ENCODE measurements at regions not wholly inside any gene's neighbourhood (a gene's known extent, or its start where the extent isn't known, plus 50 kb on each side); places are given as distances from the start of the nearest gene placed in this dataset.

GRCh38 chr16:26658915-26659314 is 407.8 kb upstream of the C16orf82 start:
- Mint-ChIP-seq H3K4me1 (no peaks in the 10 kb centered on the region), H3K27ac (no peak overlapping the region), H3K27me3 (peaks cover 9% of the 10 kb centered on the region), H3K36me3 (ENCODE audit: low read depth) (no peaks in the 10 kb centered on the region), H3K4me3 (no peak overlapping the region), H3K9me3 (peaks cover 6% of the 10 kb centered on the region)
- TF ChIP-seq, protein P1, sequence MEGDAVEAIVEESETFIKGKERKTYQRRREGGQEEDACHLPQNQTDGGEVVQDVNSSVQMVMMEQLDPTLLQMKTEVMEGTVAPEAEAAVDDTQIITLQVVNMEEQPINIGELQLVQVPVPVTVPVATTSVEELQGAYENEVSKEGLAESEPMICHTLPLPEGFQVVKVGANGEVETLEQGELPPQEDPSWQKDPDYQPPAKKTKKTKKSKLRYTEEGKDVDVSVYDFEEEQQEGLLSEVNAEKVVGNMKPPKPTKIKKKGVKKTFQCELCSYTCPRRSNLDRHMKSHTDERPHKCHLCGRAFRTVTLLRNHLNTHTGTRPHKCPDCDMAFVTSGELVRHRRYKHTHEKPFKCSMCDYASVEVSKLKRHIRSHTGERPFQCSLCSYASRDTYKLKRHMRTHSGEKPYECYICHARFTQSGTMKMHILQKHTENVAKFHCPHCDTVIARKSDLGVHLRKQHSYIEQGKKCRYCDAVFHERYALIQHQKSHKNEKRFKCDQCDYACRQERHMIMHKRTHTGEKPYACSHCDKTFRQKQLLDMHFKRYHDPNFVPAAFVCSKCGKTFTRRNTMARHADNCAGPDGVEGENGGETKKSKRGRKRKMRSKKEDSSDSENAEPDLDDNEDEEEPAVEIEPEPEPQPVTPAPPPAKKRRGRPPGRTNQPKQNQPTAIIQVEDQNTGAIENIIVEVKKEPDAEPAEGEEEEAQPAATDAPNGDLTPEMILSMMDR (IDR thresholded peaks at IDR 0.05) = no peak
- ChIA-PET CTCF (no interaction called here), POLR2A (no interaction called here)
- intact Hi-C loops (cut with micrococcal nuclease) = no loop called here
- ATAC-seq (ENCODE audit: low read depth) (no peak), DNase-seq (no peak)

- CTCF ChIA-PET = no interaction called here
- ATAC-seq (ENCODE audit: low read depth) (no peak), DNase-seq (no peak)
- intact Hi-C loops (cut with micrococcal nuclease) = no loop called here
- H3K9me3 Mint-ChIP-seq = no peaks in the 10 kb centered on the region
- peaks cover 19% of the 10 kb centered on the region for H3K27me3 Mint-ChIP-seq
- H3K36me3 Mint-ChIP-seq (ENCODE audit: low read depth) = no peaks in the 10 kb centered on the region
- H3K27ac Mint-ChIP-seq = no peak overlapping the region
- POLR2A ChIA-PET = no interaction called here
- TF ChIP-seq, protein P1 (IDR thresholded peaks at IDR 0.05) = no peak
- H3K4me1 Mint-ChIP-seq = no peaks in the 10 kb centered on the region
- H3K4me3 Mint-ChIP-seq = no peak overlapping the region
Observed at GRCh38 chr16:26664086-26664485, 402.6 kb upstream of the C16orf82 start.

GRCh38 chr16:26665166-26665939 is 401.4 kb upstream of the C16orf82 start:
- TF ChIP-seq, protein P1 (IDR thresholded peaks at IDR 0.05) = no peak
- no peaks in the 10 kb centered on the region for H3K9me3 Mint-ChIP-seq
- no peak for DNase-seq
- H3K4me3 Mint-ChIP-seq = no peak overlapping the region
- no peaks in the 10 kb centered on the region for H3K36me3 Mint-ChIP-seq (ENCODE audit: low read depth)
- intact Hi-C loops (cut with micrococcal nuclease) = no loop called here
- H3K4me1 Mint-ChIP-seq = no peaks in the 10 kb centered on the region
- POLR2A ChIA-PET = no interaction called here
- no peak for ATAC-seq (ENCODE audit: low read depth)
- peaks cover 19% of the 10 kb centered on the region for H3K27me3 Mint-ChIP-seq
- no peak overlapping the region for H3K27ac Mint-ChIP-seq
- CTCF ChIA-PET = no interaction called here

GRCh38 chr16:26666486-26666885 is 400.2 kb upstream of the C16orf82 start:
- no peak for ATAC-seq (ENCODE audit: low read depth)
- Mint-ChIP-seq H3K4me1 (no peaks in the 10 kb centered on the region), H3K4me3 (no peak overlapping the region), H3K27me3 (peaks cover 19% of the 10 kb centered on the region), H3K36me3 (ENCODE audit: low read depth) (no peaks in the 10 kb centered on the region), H3K9me3 (no peaks in the 10 kb centered on the region), H3K27ac (no peak overlapping the region)
- no peak for DNase-seq
- POLR2A ChIA-PET = no interaction called here
- CTCF ChIA-PET = no interaction called here
- TF ChIP-seq, protein P1 (IDR thresholded peaks at IDR 0.05) = no peak
- intact Hi-C loops (cut with micrococcal nuclease) = no loop called here

- no peaks in the 10 kb centered on the region for H3K9me3 Mint-ChIP-seq
- CTCF ChIA-PET = no interaction called here
- POLR2A ChIA-PET = no interaction called here
- peaks cover 1% of the 10 kb centered on the region for H3K4me1 Mint-ChIP-seq
- TF ChIP-seq, protein P1 (IDR thresholded peaks at IDR 0.05) = no peak
- H3K27me3 Mint-ChIP-seq = peaks cover 21% of the 10 kb centered on the region
- no peaks in the 10 kb centered on the region for H3K36me3 Mint-ChIP-seq (ENCODE audit: low read depth)
- H3K4me3 Mint-ChIP-seq = no peak overlapping the region
- ATAC-seq (ENCODE audit: low read depth) (no peak), DNase-seq (no peak)
- H3K27ac Mint-ChIP-seq = no peak overlapping the region
- intact Hi-C loops (cut with micrococcal nuclease) = no loop called here
Observed at GRCh38 chr16:26667307-26667706, 399.4 kb upstream of the C16orf82 start.

Data from activated B cell treated with CpG ODN at 0.5 μM for 24 hours (primary cell).